Thyroid gland (tissue), 4 donors: ENCODE measurements at regions not wholly inside any gene's neighbourhood (a gene's known extent, or its start where the extent isn't known, plus 50 kb on each side); places are given as distances from the start of the nearest gene placed in this dataset.

Source experiments
- DNase-seq, 2 donors: peaks; one replicate each; pipeline ENCODE4 v3.0.0-alpha.2; 2019
- H3K27ac ChIP-seq, 3 donors: fragments of 200-600 bp; sonication (generic); 1 replicate in 2 of 3; 2 replicates in 1 of 3; pipeline ENCODE4 v1.5.1; 2016 to 2019; ENCODE audit warnings: mild to moderate bottlenecking in 1 of 3, moderate library complexity in 1 of 3
- H3K27me3 ChIP-seq: fragments of 200-600 bp; sonication (generic); one replicate; pipeline ENCODE4 v1.5.1; 2019
- H3K36me3 ChIP-seq, 2 donors: fragments of 200-600 bp; sonication (generic); one replicate each; pipeline ENCODE4 v1.5.1; 2016 to 2019
- H3K4me1 ChIP-seq, 2 donors: fragments of 200-600 bp; sonication (generic); one replicate each; pipeline ENCODE4 v1.5.1; 2017 to 2019
- H3K4me3 ChIP-seq, 3 donors: fragments of 200-600 bp; sonication (generic); replicated peaks in 1 of 3; 1 replicate in 2 of 3; 2 replicates in 1 of 3; pipeline ENCODE4 v1.5.1; 2016; ENCODE audit warnings: mild to moderate bottlenecking in 1 of 3
- H3K9me3 ChIP-seq: fragments of 200-600 bp; sonication (generic); one replicate; pipeline ENCODE4 v1.5.1; 2017
- POLR2A ChIP-seq, 2 donors: fragments of 450-650 bp; IDR thresholded peaks; one replicate each; pipeline ENCODE4 v1.6.1; 2017; ENCODE audit warnings: antibody characterized with exemption in 2 of 2, mild to moderate bottlenecking in 2 of 2, moderate library complexity in 1 of 2
- WGBS, 2 donors: methylation state at CpG; one replicate each; pipeline ENCODE4 v1.1.5; 2017; 5-methylcytosine and 5-hydroxymethylcytosine counted together
- intact Hi-C: fragments of 100-400 bp; cut with DNase I; formaldehyde crosslinking; loops from one replicate; pipeline ENCODE4 v1.15.1; 2023
- TF ChIP-seq, protein P1 (sequence below), 6 experiments: fragments of 200-600 bp in 3 of 6; fragments of 450-650 bp in 3 of 6; sonication (generic) in 3 of 6; IDR thresholded peaks; one replicate each; pipeline ENCODE4 v1.5.1; 2016 to 2019; ENCODE audit warnings: antibody characterized with exemption in 6 of 6, mild to moderate bottlenecking in 2 of 6, inconsistent platforms in 1 of 6, moderate library complexity in 1 of 6

DNA sequence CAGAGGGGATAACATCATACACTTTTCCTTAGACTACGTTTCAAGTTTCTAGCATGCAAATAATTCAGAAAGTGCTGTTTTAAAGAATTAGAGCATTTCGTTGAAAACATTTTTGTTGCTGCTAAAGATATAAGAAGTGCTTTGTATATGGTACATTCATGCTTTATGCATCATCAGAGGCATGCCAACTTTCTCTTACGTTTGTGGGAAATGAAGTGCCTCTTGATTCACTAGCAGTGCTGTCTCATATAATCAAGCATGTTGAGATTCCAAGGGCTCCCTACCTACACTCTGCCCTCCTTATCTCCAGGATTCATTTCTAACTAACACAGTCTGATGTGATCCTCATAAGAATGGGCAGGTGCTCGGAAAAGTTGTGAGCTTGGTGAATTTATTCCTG, 748.6 kb upstream of the DDX18 start:
- Histone ChIP-seq H3K27me3 (no peaks in the 10 kb centered on the region), H3K4me3 (no peak overlapping the region), H3K36me3 (no peaks in the 10 kb centered on the region), H3K9me3 (no peaks in the 10 kb centered on the region), H3K27ac (no peak overlapping the region), H3K4me1 (no peaks in the 10 kb centered on the region)
- DNase-seq, result no peak
- intact Hi-C loops, result no loop called here
- WGBS, 2 donors, result 57 to 64% methylated on average over 4 of the region's 4 CpGs
- no peak for TF ChIP-seq POLR2A (IDR thresholded peaks at IDR 0.05)
- TF ChIP-seq, protein P1, sequence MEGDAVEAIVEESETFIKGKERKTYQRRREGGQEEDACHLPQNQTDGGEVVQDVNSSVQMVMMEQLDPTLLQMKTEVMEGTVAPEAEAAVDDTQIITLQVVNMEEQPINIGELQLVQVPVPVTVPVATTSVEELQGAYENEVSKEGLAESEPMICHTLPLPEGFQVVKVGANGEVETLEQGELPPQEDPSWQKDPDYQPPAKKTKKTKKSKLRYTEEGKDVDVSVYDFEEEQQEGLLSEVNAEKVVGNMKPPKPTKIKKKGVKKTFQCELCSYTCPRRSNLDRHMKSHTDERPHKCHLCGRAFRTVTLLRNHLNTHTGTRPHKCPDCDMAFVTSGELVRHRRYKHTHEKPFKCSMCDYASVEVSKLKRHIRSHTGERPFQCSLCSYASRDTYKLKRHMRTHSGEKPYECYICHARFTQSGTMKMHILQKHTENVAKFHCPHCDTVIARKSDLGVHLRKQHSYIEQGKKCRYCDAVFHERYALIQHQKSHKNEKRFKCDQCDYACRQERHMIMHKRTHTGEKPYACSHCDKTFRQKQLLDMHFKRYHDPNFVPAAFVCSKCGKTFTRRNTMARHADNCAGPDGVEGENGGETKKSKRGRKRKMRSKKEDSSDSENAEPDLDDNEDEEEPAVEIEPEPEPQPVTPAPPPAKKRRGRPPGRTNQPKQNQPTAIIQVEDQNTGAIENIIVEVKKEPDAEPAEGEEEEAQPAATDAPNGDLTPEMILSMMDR (IDR thresholded peaks at IDR 0.05), result no peak

DNA sequence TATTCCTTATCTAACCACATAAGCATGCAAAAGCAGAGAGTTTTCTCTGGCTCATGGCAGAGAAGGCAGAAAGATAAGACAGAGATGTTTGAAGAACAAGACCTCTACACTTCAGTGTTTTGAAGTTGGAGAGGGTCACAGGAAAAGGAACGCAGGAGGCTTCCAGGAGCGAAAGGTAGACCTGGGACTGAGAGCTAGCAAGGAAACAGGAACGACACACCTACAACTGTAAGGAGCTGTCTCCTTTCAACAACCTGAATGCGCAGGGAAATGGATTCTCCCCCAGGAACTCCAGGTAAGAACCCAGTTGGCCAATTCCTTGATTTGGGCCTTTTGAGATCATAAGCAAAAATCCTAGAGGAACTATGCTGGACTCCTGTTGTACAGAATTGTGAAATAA, 746.6 kb upstream of the DDX18 start:
- Histone ChIP-seq H3K27ac (no peak overlapping the region), H3K36me3 (no peaks in the 10 kb centered on the region), H3K4me3 (no peak overlapping the region), H3K9me3 (no peaks in the 10 kb centered on the region), H3K27me3 (no peaks in the 10 kb centered on the region), H3K4me1 (no peaks in the 10 kb centered on the region)
- 81 to 82% methylated on average over 4 of the region's 4 CpGs for WGBS, 2 donors
- no peak for DNase-seq
- intact Hi-C loops, result no loop called here
- TF ChIP-seq POLR2A (IDR thresholded peaks at IDR 0.05), result no peak
- TF ChIP-seq, protein P1 (IDR thresholded peaks at IDR 0.05), result no peak

DNA sequence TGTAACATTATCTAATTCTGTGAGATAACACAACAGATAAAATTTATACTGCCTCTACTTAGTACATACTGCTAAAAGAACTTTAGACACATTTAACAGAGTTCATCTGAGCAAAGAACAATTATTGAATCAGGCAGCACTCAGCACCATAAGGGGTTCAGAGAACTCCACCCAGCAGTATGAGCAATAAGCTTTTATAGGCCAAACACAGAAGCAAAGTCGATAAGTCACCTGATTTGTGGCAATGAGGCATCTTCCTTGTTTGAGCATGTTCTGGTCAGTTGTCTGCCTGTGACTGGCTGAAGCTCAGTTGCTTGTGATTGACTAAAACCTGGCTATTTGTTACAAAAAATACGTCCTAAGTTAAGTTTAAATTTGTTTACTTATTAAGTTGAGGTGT, 746.1 kb upstream of the DDX18 start:
- Histone ChIP-seq H3K36me3 (no peaks in the 10 kb centered on the region), H3K27me3 (no peaks in the 10 kb centered on the region), H3K27ac (no peak overlapping the region), H3K9me3 (no peaks in the 10 kb centered on the region), H3K4me3 (no peak overlapping the region), H3K4me1 (no peaks in the 10 kb centered on the region)
- TF ChIP-seq POLR2A (IDR thresholded peaks at IDR 0.05), result no peak
- TF ChIP-seq, protein P1 (IDR thresholded peaks at IDR 0.05), result no peak
- WGBS, 2 donors, result 66 to 79% methylated on average over 2 of the region's 2 CpGs
- intact Hi-C loops, result no loop called here
- DNase-seq, result no peak

DNA sequence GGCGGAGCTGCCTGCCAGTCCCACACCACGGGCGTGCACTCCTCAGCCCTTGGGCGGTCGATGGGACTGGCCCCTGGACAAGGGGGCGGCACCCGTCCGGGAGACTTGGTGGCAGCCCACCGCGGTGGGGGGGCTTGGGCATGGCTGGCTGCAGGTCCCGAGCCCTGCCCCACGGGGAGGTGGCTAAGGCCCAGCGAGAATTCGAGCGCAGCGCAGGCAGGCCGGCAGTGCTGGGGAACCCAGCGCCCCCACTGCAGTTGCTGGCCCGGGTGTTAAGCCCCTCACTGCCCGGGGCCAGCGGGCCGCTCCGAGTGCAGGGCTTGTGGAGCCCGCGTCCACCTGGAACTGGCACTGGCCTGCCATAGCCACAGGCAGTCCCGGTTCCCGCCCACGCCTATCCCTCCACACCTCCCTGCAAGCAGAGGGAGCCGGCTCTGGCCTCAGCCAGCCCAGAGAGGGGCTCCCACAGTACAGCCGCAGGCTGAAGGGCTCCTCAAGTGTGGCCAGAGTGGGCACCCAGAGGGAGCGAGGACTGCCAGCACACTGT, 742.9 kb upstream of the DDX18 start:
- Histone ChIP-seq H3K4me3 (no peak overlapping the region), H3K9me3 (no peaks in the 10 kb centered on the region), H3K36me3 (no peaks in the 10 kb centered on the region), H3K27me3 (no peaks in the 10 kb centered on the region), H3K27ac (no peak overlapping the region), H3K4me1 (no peaks in the 10 kb centered on the region)
- TF ChIP-seq POLR2A (IDR thresholded peaks at IDR 0.05), result no peak
- TF ChIP-seq, protein P1 (IDR thresholded peaks at IDR 0.05), result no peak
- 86 to 100% methylated on average over 1 to 2 of the region's 31 CpGs for WGBS, 2 donors
- no peak for DNase-seq
- intact Hi-C loops, result no loop called here

DNA sequence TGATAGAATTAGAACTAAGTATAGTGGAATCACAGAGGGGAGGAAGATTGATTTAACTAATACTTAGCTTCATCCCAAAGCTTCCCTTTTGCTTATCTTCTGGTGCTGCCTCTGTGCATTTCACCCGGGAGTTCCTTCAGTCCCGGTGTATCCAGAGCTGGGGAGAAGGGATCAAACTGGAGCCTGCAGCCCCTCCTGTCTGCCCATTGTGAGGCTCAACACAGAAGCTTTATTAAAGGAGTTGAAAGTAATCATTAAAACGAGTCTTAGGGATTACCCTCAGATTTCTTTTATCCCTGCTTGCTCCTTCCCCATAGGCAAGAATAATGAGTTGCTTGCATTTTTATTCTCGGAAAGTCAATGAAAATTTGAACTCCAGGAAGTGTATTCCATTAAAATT, 739.7 kb upstream of the DDX18 start:
- H3K27ac ChIP-seq, result no peak overlapping the region

More for the DNA sequence above, 739.7 kb upstream of the DDX18 start:
- no peak for DNase-seq
- Histone ChIP-seq H3K4me1 (no peaks in the 10 kb centered on the region), H3K9me3 (no peaks in the 10 kb centered on the region), H3K4me3 (no peak overlapping the region), H3K36me3 (no peaks in the 10 kb centered on the region), H3K27me3 (no peaks in the 10 kb centered on the region)
- WGBS, 2 donors, result 64 to 73% methylated on average over 4 of the region's 4 CpGs
- TF ChIP-seq, protein P1 (IDR thresholded peaks at IDR 0.05), result no peak
- TF ChIP-seq POLR2A (IDR thresholded peaks at IDR 0.05), result no peak
- intact Hi-C loops, result no loop called here
